ENCODE measurements at regions not wholly inside any gene's neighbourhood (a gene's known extent, or its start where the extent isn't known, plus 50 kb on each side); places are given as distances from the start of the nearest gene placed in this dataset.
"Not testable (repeated sequence)": the region's sequence is repeated elsewhere in the genome, so short reads cannot be mapped to it uniquely, and the experiment has no call there.

DNA sequence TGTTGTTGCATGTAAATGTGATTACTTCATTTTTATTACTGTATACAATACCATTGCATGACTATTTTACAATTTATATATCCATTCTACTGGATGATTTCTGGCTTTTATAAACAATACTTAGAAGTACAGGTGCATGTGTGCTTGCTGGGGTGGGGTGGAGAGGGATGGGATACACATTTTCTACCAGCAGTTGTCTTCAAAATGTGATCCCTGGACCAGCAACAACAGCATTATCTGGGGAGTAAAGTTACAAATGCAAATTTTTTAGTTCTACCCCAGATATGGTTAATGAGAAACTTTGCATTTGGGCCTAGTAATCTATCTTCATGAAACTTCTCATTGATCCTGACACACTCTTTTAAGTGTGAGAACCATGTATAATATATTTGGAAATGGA lies 905.4 kb upstream of the ATXN7L3B start:
- TF ChIP-seq, protein P1, sequence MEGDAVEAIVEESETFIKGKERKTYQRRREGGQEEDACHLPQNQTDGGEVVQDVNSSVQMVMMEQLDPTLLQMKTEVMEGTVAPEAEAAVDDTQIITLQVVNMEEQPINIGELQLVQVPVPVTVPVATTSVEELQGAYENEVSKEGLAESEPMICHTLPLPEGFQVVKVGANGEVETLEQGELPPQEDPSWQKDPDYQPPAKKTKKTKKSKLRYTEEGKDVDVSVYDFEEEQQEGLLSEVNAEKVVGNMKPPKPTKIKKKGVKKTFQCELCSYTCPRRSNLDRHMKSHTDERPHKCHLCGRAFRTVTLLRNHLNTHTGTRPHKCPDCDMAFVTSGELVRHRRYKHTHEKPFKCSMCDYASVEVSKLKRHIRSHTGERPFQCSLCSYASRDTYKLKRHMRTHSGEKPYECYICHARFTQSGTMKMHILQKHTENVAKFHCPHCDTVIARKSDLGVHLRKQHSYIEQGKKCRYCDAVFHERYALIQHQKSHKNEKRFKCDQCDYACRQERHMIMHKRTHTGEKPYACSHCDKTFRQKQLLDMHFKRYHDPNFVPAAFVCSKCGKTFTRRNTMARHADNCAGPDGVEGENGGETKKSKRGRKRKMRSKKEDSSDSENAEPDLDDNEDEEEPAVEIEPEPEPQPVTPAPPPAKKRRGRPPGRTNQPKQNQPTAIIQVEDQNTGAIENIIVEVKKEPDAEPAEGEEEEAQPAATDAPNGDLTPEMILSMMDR (IDR thresholded peaks at IDR 0.05), result no peak
- TF ChIP-seq EP300 (IDR thresholded peaks at IDR 0.05), result no peak
- TF ChIP-seq POLR2A (IDR thresholded peaks at IDR 0.05), result no peak
- DNase-seq (ENCODE audit: low spot score in 2 of 2), result no peak
- H3K9me3 ChIP-seq, result no peaks in the 10 kb centered on the region
- H3K4me3 ChIP-seq, result no peak overlapping the region
- no peaks in the 10 kb centered on the region for H3K36me3 ChIP-seq
- no peak overlapping the region for H3K27ac ChIP-seq
- no peaks in the 10 kb centered on the region for H3K27me3 ChIP-seq
- H3K4me1 ChIP-seq, result no peaks in the 10 kb centered on the region

DNA sequence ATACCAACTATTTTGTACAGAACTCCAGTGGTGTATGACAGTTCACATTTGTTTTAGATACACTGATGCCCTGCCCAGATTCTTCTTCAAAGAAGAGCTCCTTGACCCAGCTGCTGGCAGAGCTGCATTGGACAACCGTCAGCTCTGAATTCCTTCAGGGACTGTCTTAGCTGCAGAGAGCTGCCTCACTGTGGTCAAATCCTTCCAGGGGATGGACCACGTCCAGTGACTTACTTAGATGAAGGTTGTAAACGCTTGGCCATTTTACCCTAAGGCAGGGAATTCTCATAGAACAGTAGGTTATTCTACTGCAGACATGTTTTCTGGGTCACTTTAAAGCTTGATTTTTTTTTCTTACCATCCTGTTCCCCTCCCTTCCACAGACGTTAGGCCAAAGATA lies 905.0 kb upstream of the ATXN7L3B start:
- TF ChIP-seq, protein P1 (IDR thresholded peaks at IDR 0.05), result no peak
- TF ChIP-seq EP300 (IDR thresholded peaks at IDR 0.05) (no peak), POLR2A (IDR thresholded peaks at IDR 0.05) (no peak)
- H3K36me3 ChIP-seq, result no peaks in the 10 kb centered on the region
- no peaks in the 10 kb centered on the region for H3K27me3 ChIP-seq
- DNase-seq (ENCODE audit: low spot score in 2 of 2), result no peak
- 41 to 49% methylated on average over 4 of the region's 4 CpGs for WGBS, 2 donors
- H3K9me3 ChIP-seq, result no peaks in the 10 kb centered on the region
- H3K27ac ChIP-seq, result no peak overlapping the region
- no peaks in the 10 kb centered on the region for H3K4me1 ChIP-seq
- H3K4me3 ChIP-seq, result no peak overlapping the region

DNA sequence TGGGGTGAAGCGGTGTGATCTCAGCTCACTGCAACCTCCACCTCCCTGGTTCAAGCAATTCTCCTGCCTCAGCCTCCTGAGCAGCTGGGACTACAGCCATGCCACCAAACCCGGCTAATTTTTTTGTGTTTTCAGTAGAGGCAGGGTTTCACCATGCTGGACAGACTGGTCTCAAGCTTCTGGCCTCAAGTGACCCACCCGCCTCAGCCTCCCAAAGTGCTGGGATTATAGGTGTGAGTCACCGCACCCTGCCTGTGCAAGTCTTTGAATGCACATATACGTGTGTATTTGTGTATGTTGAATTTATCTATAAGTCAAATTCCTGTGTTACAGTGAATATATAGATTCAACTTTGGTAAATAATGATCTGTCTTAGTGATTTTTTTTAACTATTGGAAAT lies 898.2 kb upstream of the ATXN7L3B start:
- DNase-seq (ENCODE audit: low spot score in 2 of 2); H3K36me3 ChIP-seq: not testable (repeated sequence)
- WGBS, 2 donors, result 84 to 92% methylated on average over 5 of the region's 5 CpGs

DNA sequence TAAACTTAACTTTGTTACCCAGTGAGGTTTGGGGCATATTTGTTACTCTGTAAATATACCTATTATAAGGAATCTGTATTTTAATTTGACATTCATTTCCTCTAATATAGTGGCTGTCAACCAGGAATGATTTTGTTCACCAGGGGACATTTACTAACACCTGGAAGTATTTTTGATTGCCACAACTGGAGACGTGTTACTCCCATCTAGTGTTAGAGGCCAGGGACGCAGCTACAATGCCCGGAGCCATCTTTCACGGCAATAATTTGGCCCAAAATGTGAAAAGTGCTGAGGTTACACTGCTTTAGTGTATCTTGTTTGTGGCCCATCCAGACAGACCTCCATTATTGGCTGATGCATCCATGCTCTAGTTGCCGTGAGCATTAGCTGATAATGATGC lies 881.3 kb upstream of the ATXN7L3B start:
- no peak for DNase-seq (ENCODE audit: low spot score in 2 of 2)
- Histone ChIP-seq H3K36me3 (no peaks in the 10 kb centered on the region), H3K27ac (no peak overlapping the region), H3K4me3 (no peak overlapping the region), H3K4me1 (no peaks in the 10 kb centered on the region), H3K27me3 (no peaks in the 10 kb centered on the region), H3K9me3 (peaks cover 0 to 19% (median 0%) of the 10 kb centered on the region in 4 donors)
- WGBS, 2 donors, result 81 to 91% methylated on average over 5 of the region's 5 CpGs
- TF ChIP-seq POLR2A (IDR thresholded peaks at IDR 0.05) (no peak), EP300 (IDR thresholded peaks at IDR 0.05) (no peak)
- TF ChIP-seq, protein P1 (IDR thresholded peaks at IDR 0.05), result no peak

More for the DNA sequence above, 898.2 kb upstream of the ATXN7L3B start:
- H3K4me3 ChIP-seq, H3K27ac ChIP-seq, H3K4me1 ChIP-seq, H3K9me3 ChIP-seq, H3K27me3 ChIP-seq: not testable (repeated sequence)

DNA sequence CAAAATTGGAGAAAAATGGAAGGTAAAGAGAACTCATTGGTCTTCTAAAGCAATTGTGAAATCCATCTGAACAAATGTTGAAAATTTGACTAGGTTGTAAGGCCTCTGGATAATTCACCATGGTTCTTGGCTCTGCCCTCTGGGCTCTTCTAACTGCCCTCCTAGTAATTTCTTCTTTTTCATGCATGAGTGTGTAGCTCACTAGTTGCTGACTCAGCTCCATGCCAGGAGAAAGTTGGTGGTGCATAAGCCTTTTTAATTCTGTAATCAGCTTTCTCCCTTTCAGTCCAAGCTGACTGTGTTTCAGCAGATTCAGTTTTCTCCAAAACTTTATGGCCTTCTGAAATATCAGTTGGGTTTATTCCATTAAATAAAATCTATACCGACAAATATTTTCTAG lies 877.8 kb upstream of the ATXN7L3B start:
- Histone ChIP-seq H3K27me3 (no peaks in the 10 kb centered on the region), H3K4me1 (no peaks in the 10 kb centered on the region), H3K27ac (no peak overlapping the region), H3K4me3 (no peak overlapping the region), H3K36me3 (no peaks in the 10 kb centered on the region), H3K9me3 (no peaks in the 10 kb centered on the region)
- WGBS, 2 donors, result 88 to 94% methylated on average over 1 of the region's 1 CpG
- no peak for DNase-seq (ENCODE audit: low spot score in 2 of 2)
- TF ChIP-seq, protein P1 (IDR thresholded peaks at IDR 0.05), result no peak
- TF ChIP-seq POLR2A (IDR thresholded peaks at IDR 0.05) (no peak), EP300 (IDR thresholded peaks at IDR 0.05) (no peak)

DNA sequence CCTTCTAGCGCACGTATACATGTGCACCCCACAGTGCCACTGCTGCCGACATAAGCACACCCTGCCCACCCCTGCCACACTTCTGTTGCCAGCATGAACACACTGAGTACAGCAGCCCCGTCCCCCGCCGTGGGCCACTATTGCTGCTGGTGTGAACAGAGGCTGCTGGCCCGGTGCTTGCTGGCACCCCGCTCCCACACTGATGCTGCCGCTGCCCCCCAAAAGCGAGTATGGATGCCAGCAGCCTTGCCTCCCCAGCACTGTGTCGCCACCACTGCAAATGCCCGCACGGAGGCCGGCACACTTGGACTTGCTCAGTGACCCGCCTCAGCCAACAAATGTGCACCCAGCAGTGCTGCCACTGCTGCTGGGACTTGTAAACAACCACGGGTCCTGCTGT lies 872.4 kb upstream of the ATXN7L3B start:
- H3K4me1 ChIP-seq, result no peaks in the 10 kb centered on the region
- no peak for TF ChIP-seq POLR2A (IDR thresholded peaks at IDR 0.05)
- no peak for TF ChIP-seq EP300 (IDR thresholded peaks at IDR 0.05)
- TF ChIP-seq, protein P1 (IDR thresholded peaks at IDR 0.05), result no peak
- no peak for DNase-seq (ENCODE audit: low spot score in 2 of 2)
- no peaks in the 10 kb centered on the region for H3K9me3 ChIP-seq
- H3K27ac ChIP-seq, result no peak overlapping the region
- H3K36me3 ChIP-seq, result no peaks in the 10 kb centered on the region
- no peak overlapping the region for H3K4me3 ChIP-seq
- WGBS, 2 donors, result 97% methylated on average over 13 to 14 of the region's 16 CpGs
- H3K27me3 ChIP-seq, result no peaks in the 10 kb centered on the region

DNA sequence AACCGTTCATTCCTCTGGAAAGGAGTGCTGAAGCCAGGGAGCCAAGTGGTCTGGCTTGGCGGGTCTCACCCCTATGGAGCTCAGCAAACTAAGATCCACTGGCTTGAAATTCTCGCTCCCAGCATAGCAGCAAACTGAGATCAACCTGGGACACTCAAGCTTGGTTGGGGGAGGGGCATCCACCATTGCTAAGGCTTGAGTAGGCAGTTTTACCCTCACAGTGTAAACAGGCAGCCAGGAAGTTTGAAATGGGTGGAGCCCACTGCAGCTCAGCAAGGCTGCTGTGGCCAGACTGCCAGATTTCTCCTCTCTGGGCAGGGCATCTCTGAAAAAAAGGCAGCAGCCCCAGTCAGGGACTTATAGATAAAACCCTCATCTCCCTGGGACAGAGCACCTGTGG lies 866.1 kb upstream of the ATXN7L3B start:
- H3K27me3 ChIP-seq; DNase-seq (ENCODE audit: low spot score in 2 of 2); H3K27ac ChIP-seq; H3K9me3 ChIP-seq; H3K4me3 ChIP-seq; H3K4me1 ChIP-seq; H3K36me3 ChIP-seq: not testable (repeated sequence)
- 92 to 97% methylated on average over 3 of the region's 3 CpGs for WGBS, 2 donors

Data from tibial nerve (tissue), 4 donors.